SJCRH30 (cell line): ENCODE measurements at regions not wholly inside any gene's neighbourhood (a gene's known extent, or its start where the extent isn't known, plus 50 kb on each side); places are given as distances from the start of the nearest gene placed in this dataset.
A peak's percentile ranks its signal among the peaks of the same experiment; 100 is the strongest.

ENCODE experiments used
- DNase-seq, 2 experiments: peaks; one replicate each; pipeline ENCODE4 v3.0.0-alpha.2; 2015 to 2020
- H3K27ac ChIP-seq: fragments of 250-450 bp; sonication (Bioruptor Pico); 2 replicates; pipeline ENCODE4 v1.5.1; 2020; ENCODE audit warnings: mild to moderate bottlenecking, moderate library complexity
- H3K27me3 ChIP-seq: fragments of 250-450 bp; sonication (Bioruptor Pico); 2 replicates; pipeline ENCODE4 v1.5.1; 2020; ENCODE audit warnings: mild to moderate bottlenecking, moderate library complexity
- H3K36me3 ChIP-seq: fragments of 250-450 bp; sonication (Bioruptor Pico); 2 replicates; pipeline ENCODE4 v1.5.1; 2020; ENCODE audit warnings: mild to moderate bottlenecking, moderate library complexity
- H3K4me1 ChIP-seq: fragments of 250-450 bp; sonication (Bioruptor Pico); 2 replicates; pipeline ENCODE4 v1.5.1; 2020; ENCODE audit warnings: mild to moderate bottlenecking, moderate library complexity
- H3K4me3 ChIP-seq: fragments of 250-450 bp; sonication (Bioruptor Pico); 2 replicates; pipeline ENCODE4 v1.5.1; 2020; ENCODE audit warnings: mild to moderate bottlenecking, moderate library complexity
- H3K9me3 ChIP-seq: fragments of 250-450 bp; sonication (Bioruptor Pico); replicated peaks from 2 replicates; pipeline ENCODE4 v1.5.1; 2020; ENCODE audit warnings: mild to moderate bottlenecking, moderate library complexity

DNA sequence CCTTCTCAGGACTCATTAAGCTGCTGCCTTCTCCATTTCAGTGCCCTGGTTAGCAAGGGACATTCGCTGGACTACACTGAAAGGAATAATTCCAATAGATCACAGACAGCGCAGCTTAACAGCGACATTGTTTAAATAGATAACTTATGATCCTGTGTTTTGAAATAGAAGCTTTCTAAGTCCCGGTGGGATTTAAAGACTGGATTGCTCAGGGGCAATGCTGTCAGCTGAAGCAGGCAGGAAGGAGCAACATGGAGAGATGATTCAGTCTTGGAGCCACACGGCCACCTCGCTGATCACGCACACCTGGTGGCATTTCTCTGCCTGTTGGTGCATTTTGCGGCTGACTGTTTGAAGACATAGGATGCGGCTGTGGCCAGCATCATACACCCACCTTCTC lies 292.0 kb downstream of the FOXL1 start:
- Histone ChIP-seq H3K27ac (no peak overlapping the region), H3K36me3 (no peaks in the 10 kb centered on the region), H3K4me3 (no peak overlapping the region), H3K9me3 (no peaks in the 10 kb centered on the region), H3K4me1 (peaks cover 21% of the 10 kb centered on the region; the same call in 1 of the 2 replicates), H3K27me3 (no peaks in the 10 kb centered on the region)
- DNase-seq: no peak

DNA sequence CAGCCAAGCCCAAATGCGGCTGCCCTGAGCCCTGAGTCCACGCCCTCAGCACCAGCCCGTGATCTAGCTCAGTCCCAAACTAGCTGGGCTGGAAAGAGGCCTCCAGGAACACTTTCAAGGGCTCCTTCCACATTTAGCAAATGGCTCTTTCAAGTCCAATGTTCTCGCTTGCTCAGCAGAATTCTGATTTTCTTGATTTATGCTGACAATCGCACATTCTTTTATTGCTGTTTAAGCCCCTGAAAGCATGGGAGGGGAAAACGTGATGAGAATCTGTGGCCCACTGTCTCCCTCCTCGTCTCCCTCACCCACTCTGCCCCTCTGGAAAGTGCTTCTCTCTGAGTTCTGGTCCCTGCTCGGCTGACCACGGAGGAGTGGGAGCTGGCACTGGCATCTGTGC lies 293.8 kb downstream of the FOXL1 start:
- Histone ChIP-seq H3K36me3 (no peaks in the 10 kb centered on the region), H3K27ac (no peak overlapping the region), H3K4me1 (peaks cover 14% of the 10 kb centered on the region), H3K9me3 (no peaks in the 10 kb centered on the region), H3K4me3 (no peak overlapping the region), H3K27me3 (no peaks in the 10 kb centered on the region)
- no peak for DNase-seq

GRCh38 chr16:86872833-86873232 lies 294.5 kb downstream of the FOXL1 start:
- Histone ChIP-seq H3K27me3 (no peaks in the 10 kb centered on the region), H3K4me1 (peaks cover 19% of the 10 kb centered on the region), H3K36me3 (no peaks in the 10 kb centered on the region), H3K4me3 (no peak overlapping the region), H3K9me3 (no peaks in the 10 kb centered on the region), H3K27ac (no peak overlapping the region)
- DNase-seq: no peak

DNA sequence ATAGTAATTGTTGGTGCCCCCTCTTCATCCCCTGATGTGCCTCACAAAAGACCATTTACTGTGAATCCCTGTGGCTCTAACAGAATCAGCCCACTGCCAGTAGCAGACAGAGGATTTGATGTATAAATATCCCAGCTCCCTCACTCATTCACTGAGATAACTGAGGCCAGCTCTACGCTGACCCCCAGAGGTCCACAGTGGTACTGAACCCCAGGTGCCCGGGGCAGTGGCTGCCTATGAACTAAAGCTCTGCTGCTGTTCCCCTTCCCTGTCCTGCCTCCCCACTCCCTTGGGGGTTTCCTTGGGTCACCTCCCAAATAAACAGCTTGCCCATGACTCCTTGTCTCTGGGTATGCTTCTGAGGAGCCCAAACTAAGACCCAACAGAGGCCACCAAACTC lies 295.8 kb downstream of the FOXL1 start:
- DNase-seq: peak; percentile 43 to 72
- Histone ChIP-seq H3K36me3 (no peaks in the 10 kb centered on the region), H3K27ac (no peak overlapping the region), H3K4me1 (peaks cover 19% of the 10 kb centered on the region), H3K27me3 (no peaks in the 10 kb centered on the region), H3K9me3 (no peaks in the 10 kb centered on the region), H3K4me3 (no peak overlapping the region)

DNA sequence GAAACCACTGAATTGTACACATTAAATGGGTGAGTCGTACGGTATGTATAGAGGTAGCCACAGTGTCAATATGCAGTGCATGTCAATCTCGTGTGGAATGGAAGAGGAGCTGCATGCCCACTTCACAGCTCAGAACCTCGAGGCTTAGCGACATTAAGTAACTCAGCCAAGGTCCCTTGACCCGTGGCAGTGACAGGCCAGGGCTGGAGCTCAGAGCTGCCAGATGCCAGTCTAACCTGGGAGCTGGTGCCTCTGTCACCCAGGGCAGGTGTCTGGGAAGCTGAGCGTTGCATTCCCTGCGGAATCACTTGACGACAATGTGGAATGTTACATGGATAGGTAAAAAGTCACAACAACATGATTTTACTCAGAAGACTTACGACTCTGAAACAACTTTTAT lies 298.1 kb downstream of the FOXL1 start:
- no peaks in the 10 kb centered on the region for H3K27me3 ChIP-seq

GRCh38 chr16:86877108-86877507 lies 298.8 kb downstream of the FOXL1 start:
- H3K36me3 ChIP-seq: no peaks in the 10 kb centered on the region
- DNase-seq: no peak
- H3K27me3 ChIP-seq: no peaks in the 10 kb centered on the region
- H3K4me3 ChIP-seq: no peak overlapping the region
- H3K9me3 ChIP-seq: no peaks in the 10 kb centered on the region
- peaks cover 12% of the 10 kb centered on the region for H3K4me1 ChIP-seq
- H3K27ac ChIP-seq: no peak overlapping the region

More for the DNA sequence above, 298.1 kb downstream of the FOXL1 start:
- H3K4me1 ChIP-seq: peaks cover 12% of the 10 kb centered on the region
- H3K36me3 ChIP-seq: no peaks in the 10 kb centered on the region
- H3K9me3 ChIP-seq: no peaks in the 10 kb centered on the region
- no peak overlapping the region for H3K27ac ChIP-seq
- H3K4me3 ChIP-seq: no peak overlapping the region
- DNase-seq: no peak

DNA sequence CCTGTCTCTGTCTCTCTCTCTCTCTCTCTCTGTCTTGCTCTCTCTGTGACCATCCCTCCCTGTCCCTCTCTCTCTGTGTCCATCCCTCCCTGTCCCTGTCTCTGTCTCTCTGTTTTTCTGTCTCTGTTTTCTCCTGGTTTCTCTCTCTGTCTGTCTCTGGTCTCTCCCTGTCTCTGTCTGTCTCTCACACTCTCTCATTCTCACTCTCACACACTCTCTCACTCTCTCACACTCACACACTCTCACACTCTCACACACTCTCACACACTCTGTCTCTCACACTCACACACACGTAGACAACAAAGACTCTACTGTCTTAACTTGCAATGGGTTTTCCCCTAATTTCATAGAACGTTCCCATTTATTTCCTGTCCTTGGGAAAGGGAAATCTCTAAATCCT lies 299.5 kb downstream of the FOXL1 start:
- Histone ChIP-seq H3K4me3 (no peak overlapping the region), H3K27me3 (no peaks in the 10 kb centered on the region), H3K9me3 (no peaks in the 10 kb centered on the region), H3K27ac (peak overlapping the region; percentile 58; the same call in 1 of the 2 replicates), H3K36me3 (no peaks in the 10 kb centered on the region), H3K4me1 (peaks cover 16% of the 10 kb centered on the region)
- no peak for DNase-seq

- peak overlapping the region; percentile 58 for H3K27ac ChIP-seq
- no peaks in the 10 kb centered on the region for H3K27me3 ChIP-seq
- peak; percentile 78 to 87 for DNase-seq
- no peaks in the 10 kb centered on the region for H3K36me3 ChIP-seq
- peaks cover 23% of the 10 kb centered on the region for H3K4me1 ChIP-seq
- peak overlapping the region; percentile 19 for H3K4me3 ChIP-seq
- H3K9me3 ChIP-seq: no peaks in the 10 kb centered on the region
These were observed 300.1 kb downstream of the FOXL1 start for GRCh38 chr16:86878236-86879080.

DNA sequence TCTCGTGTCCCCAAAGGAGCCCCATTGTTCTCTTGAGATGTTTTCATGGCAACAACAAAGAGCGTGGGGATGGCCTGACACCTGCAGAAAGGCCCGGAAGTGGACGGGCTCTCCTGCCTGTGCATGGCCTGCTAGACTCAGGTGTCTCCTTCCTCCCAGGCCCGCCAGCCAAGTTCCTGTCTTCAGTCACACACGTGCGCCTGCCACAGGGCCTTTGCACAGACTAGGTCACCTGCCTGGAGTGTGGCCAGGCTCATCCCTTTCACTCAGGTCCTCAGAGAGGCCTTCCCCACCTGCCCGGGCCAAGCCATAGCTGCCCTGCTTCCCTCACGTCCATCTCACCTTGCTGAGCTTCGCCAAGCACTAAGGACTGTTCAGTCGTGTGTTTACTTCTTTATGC lies 300.9 kb downstream of the FOXL1 start:
- Histone ChIP-seq H3K9me3 (no peaks in the 10 kb centered on the region), H3K27ac (no peak overlapping the region; the same call in 1 of the 2 replicates), H3K27me3 (no peaks in the 10 kb centered on the region), H3K4me3 (peak overlapping the region; percentile 19; the same call in 1 of the 2 replicates), H3K36me3 (no peaks in the 10 kb centered on the region), H3K4me1 (peaks cover 27% of the 10 kb centered on the region)
- DNase-seq: no peak

GRCh38 chr16:86880316-86881117 lies 302.2 kb downstream of the FOXL1 start:
- no peak for DNase-seq
- Histone ChIP-seq H3K27me3 (no peaks in the 10 kb centered on the region), H3K36me3 (no peaks in the 10 kb centered on the region), H3K4me1 (peaks cover 39% of the 10 kb centered on the region), H3K9me3 (no peaks in the 10 kb centered on the region), H3K27ac (no peak overlapping the region), H3K4me3 (no peak overlapping the region)

GRCh38 chr16:86881118-86881510 lies 302.8 kb downstream of the FOXL1 start:
- no peaks in the 10 kb centered on the region for H3K36me3 ChIP-seq
- H3K4me3 ChIP-seq: no peak overlapping the region
- H3K27ac ChIP-seq: no peak overlapping the region
- peaks cover 40% of the 10 kb centered on the region for H3K4me1 ChIP-seq
- H3K9me3 ChIP-seq: no peaks in the 10 kb centered on the region
- no peaks in the 10 kb centered on the region for H3K27me3 ChIP-seq
- DNase-seq: no peak

DNA sequence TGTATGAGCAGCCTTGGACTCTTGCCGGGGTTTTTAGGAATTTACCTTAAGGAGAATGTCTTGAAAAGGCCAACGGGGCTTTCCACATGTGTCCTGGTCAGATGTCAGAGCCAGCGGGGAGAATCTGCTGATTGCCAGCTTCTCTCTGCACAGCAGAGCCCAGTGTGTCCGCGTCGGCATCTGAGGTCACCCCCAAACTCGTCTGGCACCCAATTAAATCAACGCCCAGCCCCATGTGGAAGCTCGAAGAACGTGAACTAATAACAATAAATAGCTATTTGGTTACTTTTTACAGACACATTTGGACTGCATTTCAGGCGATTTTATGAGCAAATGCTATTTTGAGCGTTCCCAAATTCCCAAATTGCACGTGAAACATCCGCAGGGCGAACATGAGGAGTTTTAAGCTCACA lies 303.5 kb downstream of the FOXL1 start:
- H3K9me3 ChIP-seq: no peaks in the 10 kb centered on the region
- no peak overlapping the region for H3K27ac ChIP-seq
- peaks cover 45% of the 10 kb centered on the region for H3K4me1 ChIP-seq
- no peak overlapping the region for H3K4me3 ChIP-seq
- no peaks in the 10 kb centered on the region for H3K27me3 ChIP-seq
- no peaks in the 10 kb centered on the region for H3K36me3 ChIP-seq
- DNase-seq: no peak

- no peaks in the 10 kb centered on the region for H3K9me3 ChIP-seq
- H3K4me1 ChIP-seq: peaks cover 45% of the 10 kb centered on the region
- no peaks in the 10 kb centered on the region for H3K27me3 ChIP-seq
- no peak overlapping the region for H3K27ac ChIP-seq
- peak; percentile 63 to 70 for DNase-seq
- no peak overlapping the region for H3K4me3 ChIP-seq
- H3K36me3 ChIP-seq: no peaks in the 10 kb centered on the region
These were observed 304.4 kb downstream of the FOXL1 start for GRCh38 chr16:86882586-86883280.

- H3K27me3 ChIP-seq: no peaks in the 10 kb centered on the region
These were observed 305.4 kb downstream of the FOXL1 start for GRCh38 chr16:86883583-86884389.

More at GRCh38 chr16:86883583-86884389, 305.4 kb downstream of the FOXL1 start:
- no peak overlapping the region; the same call in 1 of the 2 replicates for H3K4me3 ChIP-seq
- H3K9me3 ChIP-seq: no peaks in the 10 kb centered on the region
- H3K27ac ChIP-seq: peak overlapping the region; percentile 78; the same call in 1 of the 2 replicates
- no peak for DNase-seq
- H3K36me3 ChIP-seq: no peaks in the 10 kb centered on the region
- peaks cover 42% of the 10 kb centered on the region for H3K4me1 ChIP-seq
